ENCODE measurements at regions not wholly inside any gene's neighbourhood (a gene's known extent, or its start where the extent isn't known, plus 50 kb on each side); places are given as distances from the start of the nearest gene placed in this dataset.

- TF ChIP-seq CTCF (conservative IDR thresholded peaks at IDR 0.05; ENCODE audit: low read length), result no peak
- no peak for TF ChIP-seq EZH2phosphoT487 (IDR thresholded peaks at IDR 0.05; ENCODE audit: borderline replicate concordance)
Observed at GRCh38 chr12:18899678-18900317, 161.9 kb downstream of the CAPZA3 start.

Measured in Loucy (cell line).